Hematopoietic multipotent progenitor cell treated with erythropoietin and hydrocortisone succinate and interleukin-3 and kit ligand, for 6 days (in vitro differentiated cells): ENCODE measurements at regions not wholly inside any gene's neighbourhood (a gene's known extent, or its start where the extent isn't known, plus 50 kb on each side); places are given as distances from the start of the nearest gene placed in this dataset.
"Not testable (repeated sequence)": the region's sequence is repeated elsewhere in the genome, so short reads cannot be mapped to it uniquely, and the experiment has no call there.

Source experiments
- DNase-seq: peaks from one replicate; pipeline ENCODE4 v3.0.0-alpha.2; 2015

- no peak for DNase-seq
Measured at GRCh38 chr6:78515271-78515670, 352.1 kb upstream of the IRAK1BP1 start.

GRCh38 chr6:78517399-78517798 lies 350.0 kb upstream of the IRAK1BP1 start:
- no peak for DNase-seq

GRCh38 chr6:78523622-78524021 lies 343.7 kb upstream of the IRAK1BP1 start:
- no peak for DNase-seq

GRCh38 chr6:78525976-78526375 lies 341.4 kb upstream of the IRAK1BP1 start:
- DNase-seq: no peak

- DNase-seq: no peak
Measured at GRCh38 chr6:78526432-78526831, 340.9 kb upstream of the IRAK1BP1 start.

- DNase-seq: no peak
Measured at GRCh38 chr6:78528926-78529325, 338.4 kb upstream of the IRAK1BP1 start.

GRCh38 chr6:78530208-78530607 lies 337.1 kb upstream of the IRAK1BP1 start:
- no peak for DNase-seq

GRCh38 chr6:78533426-78533825 lies 333.9 kb upstream of the IRAK1BP1 start:
- DNase-seq: no peak

GRCh38 chr6:78533876-78534275 lies 333.5 kb upstream of the IRAK1BP1 start:
- DNase-seq: no peak

GRCh38 chr6:78538002-78538401 lies 329.3 kb upstream of the IRAK1BP1 start:
- no peak for DNase-seq

GRCh38 chr6:78547636-78548035 lies 319.7 kb upstream of the IRAK1BP1 start:
- DNase-seq: not testable (repeated sequence)

GRCh38 chr6:78551361-78551760 lies 316.0 kb upstream of the IRAK1BP1 start:
- no peak for DNase-seq

GRCh38 chr6:78552435-78552834 lies 314.9 kb upstream of the IRAK1BP1 start:
- no peak for DNase-seq

GRCh38 chr6:78554341-78554740 lies 313.0 kb upstream of the IRAK1BP1 start:
- DNase-seq: no peak

GRCh38 chr6:78559056-78559455 lies 308.3 kb upstream of the IRAK1BP1 start:
- DNase-seq: no peak

GRCh38 chr6:78561015-78561414 lies 306.3 kb upstream of the IRAK1BP1 start:
- DNase-seq: no peak

GRCh38 chr6:78565997-78566396 lies 301.4 kb upstream of the IRAK1BP1 start:
- no peak for DNase-seq

GRCh38 chr6:78570044-78570443 lies 297.3 kb upstream of the IRAK1BP1 start:
- DNase-seq: no peak

GRCh38 chr6:78577585-78577984 lies 289.8 kb upstream of the IRAK1BP1 start:
- DNase-seq: no peak

- no peak for DNase-seq
Measured at GRCh38 chr6:78578430-78578829, 288.9 kb upstream of the IRAK1BP1 start.

GRCh38 chr6:78580923-78581322 lies 286.4 kb upstream of the IRAK1BP1 start:
- DNase-seq: no peak

GRCh38 chr6:78583079-78583478 lies 284.3 kb upstream of the IRAK1BP1 start:
- no peak for DNase-seq

GRCh38 chr6:78589436-78589835 lies 277.9 kb upstream of the IRAK1BP1 start:
- DNase-seq: no peak

- no peak for DNase-seq
Measured at GRCh38 chr6:78593898-78594667, 273.3 kb upstream of the IRAK1BP1 start.

GRCh38 chr6:78594668-78595066 lies 272.7 kb upstream of the IRAK1BP1 start:
- DNase-seq: no peak
